ENCODE measurements at regions not wholly inside any gene's neighbourhood (a gene's known extent, or its start where the extent isn't known, plus 50 kb on each side); places are given as distances from the start of the nearest gene placed in this dataset.
"Not testable (repeated sequence)": the region's sequence is repeated elsewhere in the genome, so short reads cannot be mapped to it uniquely, and the experiment has no call there.

GRCh38 chrX:122363112-122363795 is 820.8 kb upstream of the GRIA3 start:
- DNase-seq (ENCODE audit: low read depth): no peak

- not testable (repeated sequence) for DNase-seq (ENCODE audit: low read depth)
These were observed 808.5 kb upstream of the GRIA3 start for GRCh38 chrX:122375533-122375932.

GRCh38 chrX:122389005-122389404 is 795.1 kb upstream of the GRIA3 start:
- DNase-seq (ENCODE audit: low read depth): no peak

- no peak for DNase-seq (ENCODE audit: low read depth)
These were observed 765.3 kb upstream of the GRIA3 start for GRCh38 chrX:122418758-122419157.

- no peak for DNase-seq (ENCODE audit: low read depth)
These were observed 762.5 kb upstream of the GRIA3 start for GRCh38 chrX:122421434-122422121.

GRCh38 chrX:122422547-122422946 is 761.5 kb upstream of the GRIA3 start:
- no peak for DNase-seq (ENCODE audit: low read depth)

GRCh38 chrX:122434942-122435341 is 749.1 kb upstream of the GRIA3 start:
- no peak for DNase-seq (ENCODE audit: low read depth)

GRCh38 chrX:122439831-122440230 is 744.2 kb upstream of the GRIA3 start:
- no peak for DNase-seq (ENCODE audit: low read depth)

GRCh38 chrX:122440832-122441231 is 743.2 kb upstream of the GRIA3 start:
- no peak for DNase-seq (ENCODE audit: low read depth)

GRCh38 chrX:122441451-122441850 is 742.6 kb upstream of the GRIA3 start:
- DNase-seq (ENCODE audit: low read depth): no peak

GRCh38 chrX:122445466-122445865 is 738.6 kb upstream of the GRIA3 start:
- DNase-seq (ENCODE audit: low read depth): no peak

- no peak for DNase-seq (ENCODE audit: low read depth)
These were observed 719.7 kb upstream of the GRIA3 start for GRCh38 chrX:122464341-122464740.

GRCh38 chrX:122475306-122475705 is 708.8 kb upstream of the GRIA3 start:
- no peak for DNase-seq (ENCODE audit: low read depth)

- no peak for DNase-seq (ENCODE audit: low read depth)
These were observed 683.5 kb upstream of the GRIA3 start for GRCh38 chrX:122500556-122500955.

- no peak for DNase-seq (ENCODE audit: low read depth)
These were observed 682.4 kb upstream of the GRIA3 start for GRCh38 chrX:122501652-122502051.

GRCh38 chrX:122504026-122504425 is 680.1 kb upstream of the GRIA3 start:
- no peak for DNase-seq (ENCODE audit: low read depth)

- no peak for DNase-seq (ENCODE audit: low read depth)
These were observed 671.5 kb upstream of the GRIA3 start for GRCh38 chrX:122512561-122513072.

- DNase-seq (ENCODE audit: low read depth): no peak
These were observed 666.3 kb upstream of the GRIA3 start for GRCh38 chrX:122517786-122518185.

- DNase-seq (ENCODE audit: low read depth): no peak
These were observed 638.3 kb upstream of the GRIA3 start for GRCh38 chrX:122545778-122546177.

- no peak for DNase-seq (ENCODE audit: low read depth)
These were observed 637.8 kb upstream of the GRIA3 start for GRCh38 chrX:122546269-122546668.

GRCh38 chrX:122552286-122552800 is 631.7 kb upstream of the GRIA3 start:
- no peak for DNase-seq (ENCODE audit: low read depth)

GRCh38 chrX:122555925-122556324 is 628.2 kb upstream of the GRIA3 start:
- no peak for DNase-seq (ENCODE audit: low read depth)

- no peak for DNase-seq (ENCODE audit: low read depth)
These were observed 618.1 kb upstream of the GRIA3 start for GRCh38 chrX:122565952-122566351.

All from activated T-cell treated with anti-CD3 and anti-CD28 coated beads for 48 hours (primary cell).